GM12878 (cell line): ENCODE measurements at regions not wholly inside any gene's neighbourhood (a gene's known extent, or its start where the extent isn't known, plus 50 kb on each side); places are given as distances from the start of the nearest gene placed in this dataset.

ENCODE experiments used
- ATAC-seq: fragments of 200-7000 bp; cut with Tn5 transposase; 3 replicates; pipeline ENCODE4 v1.9.1; 2020; ENCODE audit warnings: mild to moderate bottlenecking, moderate library complexity
- BruUV-seq: library from RNA; stranded (reverse); fragments of 400-500 nt; replicated peaks from 2 replicates; lab custom pipeline; 2021; lab: Mats Ljungman, UMichigan
- CTCF ChIA-PET: fragments of 300-600 bp; sonication (Branson Sonifier 250); formaldehyde crosslinking; extraction: SDS; loops from one replicate; lab custom pipeline; 2021; ENCODE audit warnings: inconsistent platforms; lab: Yijun Ruan, JAX
- POLR2A ChIA-PET: fragments of 350-600 bp; formaldehyde crosslinking; extraction: SDS; loops from one replicate; lab custom pipeline; 2021; ENCODE audit warnings: inconsistent platforms; lab: Charles Lee
- RAD21 ChIA-PET: fragments of 300-600 bp; sonication (Branson Sonifier 250); formaldehyde crosslinking; loops from one replicate; lab custom pipeline; 2023; ENCODE audit warnings: antibody characterized with exemption; ENCODE audit not compliant: unreplicated experiment; lab: Charles Lee
- SMC1A ChIA-PET: fragments of 300-600 bp; sonication (Branson Sonifier 250); formaldehyde crosslinking; loops from one replicate; lab custom pipeline; 2023; ENCODE audit not compliant: unreplicated experiment, uncharacterized antibody; lab: Charles Lee
- DNase-seq: peaks from one replicate; pipeline ENCODE4 v3.0.0-alpha.2; 2011; ENCODE audit warnings: low read depth, low spot score
- FAIRE-seq: peaks from 3 replicates; lab custom pipeline; 2011; peaks lifted over from hg19 to GRCh38; lab: Jason Lieb, UNC
- H2AFZ ChIP-seq: 2 replicates; pipeline ENCODE4 v1.6.0; 2011; ENCODE audit warnings: low read depth, low read length, control low read depth; ENCODE audit not compliant: control insufficient read depth
- H3K27ac ChIP-seq: 2 replicates; pipeline ENCODE4 v1.5.1; 2011; ENCODE audit warnings: control low read depth; ENCODE audit not compliant: control insufficient read depth, insufficient read depth
- H3K27me3 ChIP-seq, 2 experiments: replicated peaks in 1 of 2; 2 replicates each; pipeline versions ENCODE4 v1.6.0 to v1.6.1; 2011; ENCODE audit warnings: low read length in 1 of 2; ENCODE audit not compliant: control insufficient read depth in 2 of 2, insufficient read depth in 2 of 2
- H3K36me3 ChIP-seq, 2 experiments: 2 replicates each; pipeline ENCODE4 v1.5.1; 2011; ENCODE audit warnings: low read length in 1 of 2; ENCODE audit not compliant: control insufficient read depth in 2 of 2, insufficient read depth in 2 of 2
- H3K4me1 ChIP-seq: 2 replicates; pipeline ENCODE4 v1.6.1; 2011; ENCODE audit warnings: mild to moderate bottlenecking, low read length, moderate library complexity, mixed read lengths; ENCODE audit not compliant: control insufficient read depth, insufficient read depth
- H3K4me2 ChIP-seq: 2 replicates; pipeline ENCODE4 v1.6.0; 2011; ENCODE audit warnings: control low read depth; ENCODE audit not compliant: control insufficient read depth, insufficient read depth
- H3K4me3 ChIP-seq: fragments of 200-600 bp; sonication (generic); 2 replicates; pipeline ENCODE4 v1.5.1; 2016
- H3K79me2 ChIP-seq: 2 replicates; pipeline ENCODE4 v1.6.0; 2011; ENCODE audit warnings: low read length; ENCODE audit not compliant: control insufficient read depth, insufficient read depth
- H3K9ac ChIP-seq: 2 replicates; pipeline ENCODE4 v1.8.0; 2011; ENCODE audit warnings: low read length, control low read depth, mixed read lengths; ENCODE audit not compliant: control insufficient read depth, insufficient read depth
- H3K9me3 ChIP-seq: replicated peaks from 3 replicates; pipeline ENCODE4 v1.5.1; 2011; ENCODE audit warnings: mild to moderate bottlenecking, low read length; ENCODE audit not compliant: control insufficient read depth, insufficient read depth
- H4K20me1 ChIP-seq: 2 replicates; pipeline ENCODE4 v1.6.0; 2011; ENCODE audit not compliant: control insufficient read depth, insufficient read depth
- CHD2 ChIP-seq: IDR thresholded peaks from 2 replicates; pipeline ENCODE4 v1.6.1; 2011; ENCODE audit warnings: low read depth, low read length, improper control_type of control experiment, borderline replicate concordance
- JUND ChIP-seq: IDR thresholded peaks from 2 replicates; pipeline ENCODE4 v1.6.1; 2012; ENCODE audit warnings: low read depth, mild to moderate bottlenecking, low read length, improper control_type of control experiment, moderate library complexity
- KLF5 ChIP-seq: fragments of 450-650 bp; IDR thresholded peaks from 2 replicates; pipeline ENCODE4 v1.6.1; 2014; ENCODE audit warnings: mild to moderate bottlenecking; ENCODE audit not compliant: partially characterized antibody
- NFIC ChIP-seq: IDR thresholded peaks from 2 replicates; pipeline ENCODE4 v1.6.1; 2012; ENCODE audit warnings: low read depth, mild to moderate bottlenecking, inconsistent platforms, low read length, moderate library complexity
- NFYA ChIP-seq: IDR thresholded peaks from 2 replicates; pipeline ENCODE4 v1.6.1; 2011; ENCODE audit warnings: low read depth, mild to moderate bottlenecking, low read length, improper control_type of control experiment, borderline replicate concordance
- PAX5 ChIP-seq: IDR thresholded peaks from 2 replicates; pipeline ENCODE4 v1.6.1; 2011; ENCODE audit warnings: low read depth, low read length, borderline replicate concordance
- SIN3A ChIP-seq: IDR thresholded peaks from 2 replicates; pipeline ENCODE4 v1.6.1; 2012; ENCODE audit warnings: low read depth, low read length, improper control_type of control experiment
- SIX5 ChIP-seq: IDR thresholded peaks from 2 replicates; pipeline ENCODE4 v1.6.1; 2011; ENCODE audit warnings: mild to moderate bottlenecking, low read depth, low read length, moderate library complexity; ENCODE audit not compliant: severe bottlenecking
- SPI1 ChIP-seq: IDR thresholded peaks from 2 replicates; pipeline ENCODE4 v1.6.1; 2011; ENCODE audit warnings: low read depth, mild to moderate bottlenecking, low read length, moderate library complexity, borderline replicate concordance; ENCODE audit not compliant: insufficient read depth
- SREBF1 ChIP-seq: IDR thresholded peaks from 2 replicates; pipeline ENCODE4 v1.6.1; 2012; ENCODE audit warnings: mild to moderate bottlenecking, low read length
- TCF3 ChIP-seq: IDR thresholded peaks from 2 replicates; pipeline ENCODE4 v1.6.1; 2012; ENCODE audit warnings: low read depth, mild to moderate bottlenecking, low read length, borderline replicate concordance; ENCODE audit not compliant: insufficient read depth
- ZNF24 ChIP-seq: fragments of 450-650 bp; IDR thresholded peaks from 2 replicates; pipeline ENCODE4 v1.6.1; 2017; ENCODE audit warnings: antibody characterized with exemption, mild to moderate bottlenecking
- WGBS: methylation state at CpG from one replicate; pipeline ENCODE4 v1.1.6; 2016; ENCODE audit warnings: low lambda C conversion rate; ENCODE audit not compliant: insufficient replicate concordance, insufficient coverage; ENCODE audit errors: missing lambda C conversion rate; 5-methylcytosine and 5-hydroxymethylcytosine counted together
- in situ Hi-C: fragments of 300-500 bp; cut with MboI; formaldehyde crosslinking; loops from 9 replicates; pipeline ENCODE4 v1.14.3; 2018; ENCODE audit warnings: mixed read lengths
- intact Hi-C: fragments of 100-400 bp; cut with micrococcal nuclease; formaldehyde crosslinking; loops from one replicate; pipeline ENCODE4 v1.14.2; 2022; ENCODE audit not compliant: unreplicated experiment
- TF ChIP-seq, protein P1 (sequence below), 3 experiments: IDR thresholded peaks in 2 of 3; conservative IDR thresholded peaks in 1 of 3; 2 replicates each; pipeline ENCODE4 v1.5.1; 2011; ENCODE audit warnings: low read depth in 3 of 3, low read length in 3 of 3, mild to moderate bottlenecking in 3 of 3, control low read depth in 2 of 3, moderate library complexity in 2 of 3, inconsistent platforms in 1 of 3, mixed read lengths in 1 of 3; ENCODE audit not compliant: control insufficient read depth in 2 of 3, insufficient read depth in 1 of 3; ENCODE audit errors: extremely low read depth in 1 of 3
- TF ChIP-seq, protein P2 (sequence below): fragments of 450-650 bp; IDR thresholded peaks from 2 replicates; pipeline ENCODE4 v1.6.1; 2017; ENCODE audit warnings: mild to moderate bottlenecking, moderate library complexity
- TF ChIP-seq, protein P3 (sequence below): fragments of 450-650 bp; formaldehyde crosslinking; IDR thresholded peaks from 2 replicates; pipeline ENCODE4 v1.4.0; 2022; ENCODE audit warnings: mild to moderate bottlenecking, moderate library complexity

DNA sequence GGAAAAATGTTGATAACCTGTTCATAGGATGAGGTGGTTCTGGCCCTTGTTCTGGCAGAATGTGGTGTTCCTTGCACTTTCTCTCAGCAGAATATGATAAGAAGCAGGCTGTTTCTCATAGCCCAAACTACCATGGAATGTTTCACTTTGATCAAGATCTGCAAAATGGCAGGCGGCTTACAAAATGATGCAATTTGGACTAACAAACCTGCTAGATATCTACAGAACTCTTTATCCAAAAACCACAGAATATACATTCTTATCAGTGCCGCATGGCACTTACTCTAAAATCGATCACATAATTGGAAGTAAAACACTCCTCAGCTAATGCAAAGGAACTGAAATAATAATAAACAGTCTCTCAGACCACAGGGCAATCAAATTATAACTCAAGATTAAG is 55.9 kb upstream of the ABCB7 start:
- in situ Hi-C loops (no loop called here), intact Hi-C loops (no loop called here)
- H3K4me2 ChIP-seq: no peak overlapping the region
- 45% methylated on average over 3 of the region's 3 CpGs for WGBS
- H3K27me3 ChIP-seq: no peaks in the 10 kb centered on the region
- CTCF ChIA-PET: no interaction called here
- no peaks in the 10 kb centered on the region for H3K36me3 ChIP-seq
- H4K20me1 ChIP-seq: no peaks in the 10 kb centered on the region
- H3K27ac ChIP-seq: no peak overlapping the region
- no peak for FAIRE-seq
- H2AFZ ChIP-seq: no peak overlapping the region
- no peaks in the 10 kb centered on the region for H3K4me1 ChIP-seq
- no peaks in the 10 kb centered on the region for H3K79me2 ChIP-seq
- no peak for DNase-seq
- SMC1A ChIA-PET: no interaction called here
- no peaks in the 10 kb centered on the region for H3K9me3 ChIP-seq
- no TSS peak for BruUV-seq
- no peak overlapping the region for H3K9ac ChIP-seq
- POLR2A ChIA-PET: no interaction called here
- no peak for ATAC-seq
- RAD21 ChIA-PET: no interaction called here
- H3K4me3 ChIP-seq: no peak overlapping the region
- TF ChIP-seq CHD2: no peak
- no peak for TF ChIP-seq KLF5
- no peak for TF ChIP-seq NFIC
- TF ChIP-seq SPI1: no peak
- no peak for TF ChIP-seq TCF3
- no peak for TF ChIP-seq JUND
- TF ChIP-seq, protein P1, sequence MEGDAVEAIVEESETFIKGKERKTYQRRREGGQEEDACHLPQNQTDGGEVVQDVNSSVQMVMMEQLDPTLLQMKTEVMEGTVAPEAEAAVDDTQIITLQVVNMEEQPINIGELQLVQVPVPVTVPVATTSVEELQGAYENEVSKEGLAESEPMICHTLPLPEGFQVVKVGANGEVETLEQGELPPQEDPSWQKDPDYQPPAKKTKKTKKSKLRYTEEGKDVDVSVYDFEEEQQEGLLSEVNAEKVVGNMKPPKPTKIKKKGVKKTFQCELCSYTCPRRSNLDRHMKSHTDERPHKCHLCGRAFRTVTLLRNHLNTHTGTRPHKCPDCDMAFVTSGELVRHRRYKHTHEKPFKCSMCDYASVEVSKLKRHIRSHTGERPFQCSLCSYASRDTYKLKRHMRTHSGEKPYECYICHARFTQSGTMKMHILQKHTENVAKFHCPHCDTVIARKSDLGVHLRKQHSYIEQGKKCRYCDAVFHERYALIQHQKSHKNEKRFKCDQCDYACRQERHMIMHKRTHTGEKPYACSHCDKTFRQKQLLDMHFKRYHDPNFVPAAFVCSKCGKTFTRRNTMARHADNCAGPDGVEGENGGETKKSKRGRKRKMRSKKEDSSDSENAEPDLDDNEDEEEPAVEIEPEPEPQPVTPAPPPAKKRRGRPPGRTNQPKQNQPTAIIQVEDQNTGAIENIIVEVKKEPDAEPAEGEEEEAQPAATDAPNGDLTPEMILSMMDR (IDR thresholded peaks at IDR 0.05 in 2 of 3, conservative IDR thresholded peaks at IDR 0.05 in 1 of 3; ENCODE audit: control insufficient read depth in 2 of 3, extremely low read depth in 1 of 3, insufficient read depth in 1 of 3, low read depth in 3 of 3, low read length in 3 of 3): no peak
- no peak for TF ChIP-seq NFYA
- TF ChIP-seq, protein P2, sequence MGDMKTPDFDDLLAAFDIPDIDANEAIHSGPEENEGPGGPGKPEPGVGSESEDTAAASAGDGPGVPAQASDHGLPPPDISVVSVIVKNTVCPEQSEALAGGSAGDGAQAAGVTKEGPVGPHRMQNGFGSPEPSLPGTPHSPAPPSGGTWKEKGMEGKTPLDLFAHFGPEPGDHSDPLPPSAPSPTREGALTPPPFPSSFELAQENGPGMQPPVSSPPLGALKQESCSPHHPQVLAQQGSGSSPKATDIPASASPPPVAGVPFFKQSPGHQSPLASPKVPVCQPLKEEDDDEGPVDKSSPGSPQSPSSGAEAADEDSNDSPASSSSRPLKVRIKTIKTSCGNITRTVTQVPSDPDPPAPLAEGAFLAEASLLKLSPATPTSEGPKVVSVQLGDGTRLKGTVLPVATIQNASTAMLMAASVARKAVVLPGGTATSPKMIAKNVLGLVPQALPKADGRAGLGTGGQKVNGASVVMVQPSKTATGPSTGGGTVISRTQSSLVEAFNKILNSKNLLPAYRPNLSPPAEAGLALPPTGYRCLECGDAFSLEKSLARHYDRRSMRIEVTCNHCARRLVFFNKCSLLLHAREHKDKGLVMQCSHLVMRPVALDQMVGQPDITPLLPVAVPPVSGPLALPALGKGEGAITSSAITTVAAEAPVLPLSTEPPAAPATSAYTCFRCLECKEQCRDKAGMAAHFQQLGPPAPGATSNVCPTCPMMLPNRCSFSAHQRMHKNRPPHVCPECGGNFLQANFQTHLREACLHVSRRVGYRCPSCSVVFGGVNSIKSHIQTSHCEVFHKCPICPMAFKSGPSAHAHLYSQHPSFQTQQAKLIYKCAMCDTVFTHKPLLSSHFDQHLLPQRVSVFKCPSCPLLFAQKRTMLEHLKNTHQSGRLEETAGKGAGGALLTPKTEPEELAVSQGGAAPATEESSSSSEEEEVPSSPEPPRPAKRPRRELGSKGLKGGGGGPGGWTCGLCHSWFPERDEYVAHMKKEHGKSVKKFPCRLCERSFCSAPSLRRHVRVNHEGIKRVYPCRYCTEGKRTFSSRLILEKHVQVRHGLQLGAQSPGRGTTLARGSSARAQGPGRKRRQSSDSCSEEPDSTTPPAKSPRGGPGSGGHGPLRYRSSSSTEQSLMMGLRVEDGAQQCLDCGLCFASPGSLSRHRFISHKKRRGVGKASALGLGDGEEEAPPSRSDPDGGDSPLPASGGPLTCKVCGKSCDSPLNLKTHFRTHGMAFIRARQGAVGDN: no peak
- TF ChIP-seq SREBF1: no peak
- no peak for TF ChIP-seq PAX5
- TF ChIP-seq, protein P3, sequence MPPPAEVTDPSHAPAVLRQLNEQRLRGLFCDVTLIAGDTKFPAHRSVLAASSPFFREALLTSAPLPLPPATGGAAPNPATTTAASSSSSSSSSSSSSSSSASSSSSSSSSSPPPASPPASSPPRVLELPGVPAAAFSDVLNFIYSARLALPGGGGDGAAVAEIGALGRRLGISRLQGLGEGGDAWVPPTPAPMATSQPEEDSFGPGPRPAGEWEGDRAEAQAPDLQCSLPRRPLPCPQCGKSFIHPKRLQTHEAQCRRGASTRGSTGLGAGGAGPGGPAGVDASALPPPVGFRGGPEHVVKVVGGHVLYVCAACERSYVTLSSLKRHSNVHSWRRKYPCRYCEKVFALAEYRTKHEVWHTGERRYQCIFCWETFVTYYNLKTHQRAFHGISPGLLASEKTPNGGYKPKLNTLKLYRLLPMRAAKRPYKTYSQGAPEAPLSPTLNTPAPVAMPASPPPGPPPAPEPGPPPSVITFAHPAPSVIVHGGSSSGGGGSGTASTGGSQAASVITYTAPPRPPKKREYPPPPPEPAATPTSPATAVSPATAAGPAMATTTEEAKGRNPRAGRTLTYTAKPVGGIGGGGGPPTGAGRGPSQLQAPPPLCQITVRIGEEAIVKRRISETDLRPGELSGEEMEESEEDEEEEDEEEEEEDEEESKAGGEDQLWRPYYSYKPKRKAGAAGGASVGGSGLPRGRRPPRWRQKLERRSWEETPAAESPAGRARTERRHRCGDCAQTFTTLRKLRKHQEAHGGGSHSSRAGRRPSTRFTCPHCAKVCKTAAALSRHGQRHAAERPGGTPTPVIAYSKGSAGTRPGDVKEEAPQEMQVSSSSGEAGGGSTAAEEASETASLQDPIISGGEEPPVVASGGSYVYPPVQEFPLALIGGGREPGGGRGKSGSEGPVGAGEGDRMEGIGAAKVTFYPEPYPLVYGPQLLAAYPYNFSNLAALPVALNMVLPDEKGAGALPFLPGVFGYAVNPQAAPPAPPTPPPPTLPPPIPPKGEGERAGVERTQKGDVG (CRISPR knock-in tag): no peak
- TF ChIP-seq ZNF24: no peak
- TF ChIP-seq SIN3A: no peak
- no peak for TF ChIP-seq SIX5
